Spleen (tissue), 3 donors: ENCODE measurements at regions not wholly inside any gene's neighbourhood (a gene's known extent, or its start where the extent isn't known, plus 50 kb on each side); places are given as distances from the start of the nearest gene placed in this dataset.

Source experiments
- POLR2A ChIP-seq, 3 donors: fragments of 450-650 bp; IDR thresholded peaks; one replicate each; pipeline ENCODE4 v1.5.1; 2017; ENCODE audit warnings: antibody characterized with exemption in 3 of 3, mild to moderate bottlenecking in 1 of 3
- POLR2AphosphoS5 ChIP-seq, 3 donors: sonication (generic); formaldehyde crosslinking; IDR thresholded peaks; one replicate each; pipeline ENCODE4 v1.5.1; 2017; ENCODE audit warnings: antibody characterized with exemption in 3 of 3

- TF ChIP-seq POLR2A (IDR thresholded peaks at IDR 0.05) (no peak), POLR2AphosphoS5 (IDR thresholded peaks at IDR 0.05) (no peak)
These were observed 457.9 kb downstream of the ENC1 start for GRCh38 chr5:74182603-74183002.
